Peyer's patch (tissue), 4 donors: ENCODE measurements at regions not wholly inside any gene's neighbourhood (a gene's known extent, or its start where the extent isn't known, plus 50 kb on each side); places are given as distances from the start of the nearest gene placed in this dataset.

Experiments used
- POLR2A ChIP-seq, 2 donors: fragments of 450-650 bp; IDR thresholded peaks; one replicate each; pipeline ENCODE4 v1.5.1; 2017; ENCODE audit warnings: antibody characterized with exemption in 2 of 2, mild to moderate bottlenecking in 2 of 2, moderate library complexity in 2 of 2
- TF ChIP-seq, protein P1 (sequence below), 6 experiments: fragments of 450-650 bp in 4 of 6; fragments of 200-600 bp in 2 of 6; sonication (generic) in 1 of 6; IDR thresholded peaks; one replicate each; pipeline ENCODE4 v1.5.1; 2017 to 2019; ENCODE audit warnings: antibody characterized with exemption in 6 of 6, mild to moderate bottlenecking in 3 of 6, moderate library complexity in 1 of 6

GRCh38 chr21:36564647-36565046 lies 84.7 kb upstream of the CLDN14 start:
- TF ChIP-seq POLR2A (IDR thresholded peaks at IDR 0.05) = no peak
- TF ChIP-seq, protein P1, sequence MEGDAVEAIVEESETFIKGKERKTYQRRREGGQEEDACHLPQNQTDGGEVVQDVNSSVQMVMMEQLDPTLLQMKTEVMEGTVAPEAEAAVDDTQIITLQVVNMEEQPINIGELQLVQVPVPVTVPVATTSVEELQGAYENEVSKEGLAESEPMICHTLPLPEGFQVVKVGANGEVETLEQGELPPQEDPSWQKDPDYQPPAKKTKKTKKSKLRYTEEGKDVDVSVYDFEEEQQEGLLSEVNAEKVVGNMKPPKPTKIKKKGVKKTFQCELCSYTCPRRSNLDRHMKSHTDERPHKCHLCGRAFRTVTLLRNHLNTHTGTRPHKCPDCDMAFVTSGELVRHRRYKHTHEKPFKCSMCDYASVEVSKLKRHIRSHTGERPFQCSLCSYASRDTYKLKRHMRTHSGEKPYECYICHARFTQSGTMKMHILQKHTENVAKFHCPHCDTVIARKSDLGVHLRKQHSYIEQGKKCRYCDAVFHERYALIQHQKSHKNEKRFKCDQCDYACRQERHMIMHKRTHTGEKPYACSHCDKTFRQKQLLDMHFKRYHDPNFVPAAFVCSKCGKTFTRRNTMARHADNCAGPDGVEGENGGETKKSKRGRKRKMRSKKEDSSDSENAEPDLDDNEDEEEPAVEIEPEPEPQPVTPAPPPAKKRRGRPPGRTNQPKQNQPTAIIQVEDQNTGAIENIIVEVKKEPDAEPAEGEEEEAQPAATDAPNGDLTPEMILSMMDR (IDR thresholded peaks at IDR 0.05) = no peak
